CD4-positive, alpha-beta T cell treated with Interleukin-6 for 4 hours (primary cell): ENCODE measurements at regions not wholly inside any gene's neighbourhood (a gene's known extent, or its start where the extent isn't known, plus 50 kb on each side); places are given as distances from the start of the nearest gene placed in this dataset.

ENCODE experiments used
- DNase-seq: peaks from one replicate; pipeline ENCODE4 v3.0.0-alpha.2; 2020; ENCODE audit warnings: mixed read lengths

DNA sequence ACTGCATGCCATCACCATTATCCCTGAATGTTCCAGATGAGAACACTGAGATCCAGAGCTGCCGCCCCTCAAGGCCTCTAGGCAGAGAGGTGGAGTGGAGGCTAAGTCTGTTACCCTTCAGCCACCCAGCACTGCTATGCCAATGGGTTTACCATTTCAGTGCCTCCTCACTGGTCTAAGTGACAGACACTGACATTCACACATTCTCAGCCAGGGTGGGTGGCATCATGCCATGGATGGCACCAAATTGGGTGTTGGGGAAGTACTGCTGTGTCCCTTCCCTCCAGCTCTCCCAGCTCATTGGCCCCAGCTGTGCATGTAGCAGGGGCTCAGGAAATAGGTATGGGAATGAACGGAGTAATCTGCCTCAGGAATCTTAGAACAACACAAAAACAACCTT, 96.8 kb upstream of the PLET1 start:
- DNase-seq, result no peak

DNA sequence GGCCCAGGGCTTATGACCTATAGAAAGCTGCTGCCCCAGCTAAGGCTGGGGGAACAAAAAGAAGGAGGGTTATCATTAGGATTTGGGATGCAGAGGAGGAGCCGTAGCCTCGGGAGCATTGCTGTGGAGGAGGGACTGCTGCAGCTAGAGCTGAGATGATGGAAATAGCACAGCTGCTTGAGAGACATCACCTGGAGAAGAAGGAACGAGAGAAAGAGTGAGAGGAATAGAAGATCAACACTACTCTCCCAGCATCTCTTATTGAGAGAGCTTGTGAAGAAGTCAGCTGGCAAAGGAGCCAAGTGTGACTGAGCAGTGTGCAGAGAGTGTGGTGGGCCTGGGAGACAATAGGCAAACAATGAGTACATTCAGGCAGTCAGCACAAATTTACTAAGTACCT, 100.7 kb upstream of the PLET1 start:
- DNase-seq, result no peak

DNA sequence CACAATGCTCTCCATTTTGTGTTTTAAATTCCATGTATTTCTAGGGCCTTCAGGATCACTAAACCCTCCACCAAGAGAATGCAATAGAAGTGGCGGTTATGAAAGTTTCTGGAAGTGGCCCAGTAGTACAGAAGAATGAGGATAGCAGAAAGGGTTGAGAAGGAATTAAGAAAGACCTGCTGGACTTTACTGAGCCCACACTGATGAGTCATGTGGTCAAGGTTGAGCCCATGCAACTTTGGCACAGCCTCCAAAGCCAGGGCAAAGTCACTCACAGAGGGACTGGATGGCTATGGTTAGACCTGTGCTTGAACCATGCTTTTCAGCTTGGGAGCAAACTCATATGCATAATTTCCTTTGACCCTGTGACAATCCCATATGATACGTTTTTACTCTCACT, 102.9 kb upstream of the PLET1 start:
- DNase-seq, result no peak

DNA sequence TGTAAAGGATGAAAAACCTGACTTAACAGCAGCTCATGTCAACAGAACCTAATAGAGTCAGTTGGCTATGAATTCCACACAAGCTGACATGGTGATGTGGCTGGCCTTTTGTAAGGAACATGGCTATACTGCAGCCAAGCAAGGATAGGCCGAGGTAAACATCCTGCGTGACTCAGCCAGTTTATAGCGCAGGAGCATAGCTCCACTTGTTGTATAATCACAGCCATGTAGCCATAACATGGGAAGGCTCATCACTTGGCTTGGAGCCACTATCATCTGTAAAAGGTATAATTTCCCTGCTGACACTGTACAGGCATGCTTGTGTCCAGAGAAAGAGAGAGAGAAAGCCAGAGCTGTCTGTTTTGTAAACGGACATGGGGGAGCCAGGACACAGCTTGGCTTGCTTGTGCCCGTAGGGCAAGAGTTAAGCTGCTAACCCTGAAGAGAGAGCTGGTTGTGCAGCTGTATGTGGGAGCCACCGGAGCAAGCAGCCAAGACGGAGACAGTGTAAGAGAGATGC, 104.4 kb upstream of the PLET1 start:
- DNase-seq, result no peak

DNA sequence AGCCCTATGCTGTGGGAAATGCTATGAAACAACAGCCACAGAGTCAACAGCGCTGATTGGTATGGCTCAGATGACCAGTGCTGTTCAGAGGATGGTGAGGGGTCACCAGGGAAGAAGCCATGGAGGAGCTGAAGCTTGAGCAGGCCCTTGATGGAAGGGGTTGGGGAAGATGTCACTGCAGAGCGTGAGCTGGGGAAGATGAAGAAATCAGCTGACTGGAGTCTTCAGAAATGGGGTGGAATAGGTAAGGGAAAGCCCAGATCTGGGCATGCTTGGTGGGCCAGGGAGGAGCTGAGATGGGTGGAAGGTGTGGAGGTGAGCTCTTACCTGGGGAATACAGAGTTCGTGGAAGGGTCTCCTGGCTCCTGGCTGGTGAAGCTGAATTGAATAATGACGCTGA, 105.4 kb upstream of the PLET1 start:
- DNase-seq, result no peak

DNA sequence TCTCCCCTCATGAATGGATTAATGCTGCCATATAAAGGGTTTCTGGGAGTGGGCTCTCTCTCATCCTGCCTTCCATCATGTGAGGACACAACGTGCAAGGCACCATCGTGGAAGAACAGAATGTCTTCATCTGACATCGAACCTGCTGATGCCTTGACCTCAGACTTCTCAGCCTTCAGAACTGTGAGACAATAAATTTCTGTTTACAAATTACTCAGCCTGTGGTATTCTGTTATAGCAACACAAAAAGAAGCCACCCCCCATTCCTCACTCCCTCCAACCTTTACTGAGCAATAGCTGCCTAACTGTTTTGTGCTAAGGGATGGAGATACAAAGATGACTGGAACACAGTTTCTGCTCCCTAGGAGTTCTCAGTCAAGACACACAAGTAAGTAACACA, 106.1 kb upstream of the PLET1 start:
- no peak for DNase-seq

DNA sequence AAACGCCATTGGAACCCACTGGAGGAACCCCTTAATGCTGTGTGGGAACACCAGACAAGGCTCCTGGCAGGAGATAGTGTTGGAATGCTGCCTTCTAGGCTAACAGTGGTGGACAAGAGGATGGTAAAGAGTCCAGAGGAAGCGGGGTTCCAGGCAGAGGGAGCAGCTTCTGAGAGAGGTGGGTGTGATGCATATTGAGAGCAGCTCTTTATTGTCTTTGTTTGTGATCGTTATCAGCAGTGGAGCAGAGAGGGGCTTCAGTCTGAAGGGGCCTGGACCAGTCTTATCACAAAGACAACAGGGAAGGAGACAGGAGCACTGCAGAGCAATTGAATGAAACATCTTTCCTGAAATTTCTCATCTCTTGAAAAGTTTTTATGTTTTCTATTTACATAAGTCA, 106.8 kb upstream of the PLET1 start:
- DNase-seq, result no peak

DNA sequence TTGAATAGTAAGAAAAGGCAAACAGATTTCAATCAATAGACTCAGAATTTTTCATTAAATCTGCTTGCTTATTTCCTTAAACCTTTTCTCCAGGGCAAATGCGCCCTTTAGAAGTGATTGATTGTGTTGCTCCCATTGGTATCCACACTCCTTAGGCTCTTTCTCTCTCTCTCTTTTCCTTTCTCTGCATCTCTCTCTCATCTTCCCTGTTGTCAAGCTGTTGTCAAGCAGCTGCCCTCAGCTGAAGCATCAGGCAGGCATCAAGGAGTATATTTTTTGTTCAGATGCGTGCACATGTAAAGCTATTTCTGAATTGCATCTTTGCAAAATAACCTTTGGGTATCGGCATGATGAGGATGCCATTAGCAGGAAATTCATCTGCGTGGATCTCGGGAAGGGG, 107.2 kb upstream of the PLET1 start:
- DNase-seq, result no peak

DNA sequence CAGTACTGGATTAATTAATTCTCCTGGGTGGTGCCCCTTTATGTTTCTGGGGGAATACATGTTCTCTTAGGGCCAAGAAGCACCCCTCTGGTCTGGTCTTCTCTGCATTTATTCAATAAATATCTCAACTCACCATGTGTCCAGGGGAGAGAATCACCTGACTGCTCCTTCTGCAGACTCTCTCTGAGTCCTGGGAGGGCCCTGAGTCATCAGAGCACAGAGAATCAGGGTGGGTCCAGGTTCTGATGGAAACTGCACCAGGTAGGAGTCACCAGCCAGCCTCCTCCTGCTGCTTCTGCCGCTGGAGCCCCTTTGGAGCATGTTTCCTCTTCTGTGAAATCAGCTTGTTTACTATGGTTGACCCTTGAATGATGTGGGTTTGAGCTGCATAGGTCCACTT, 107.7 kb upstream of the PLET1 start:
- no peak for DNase-seq

DNA sequence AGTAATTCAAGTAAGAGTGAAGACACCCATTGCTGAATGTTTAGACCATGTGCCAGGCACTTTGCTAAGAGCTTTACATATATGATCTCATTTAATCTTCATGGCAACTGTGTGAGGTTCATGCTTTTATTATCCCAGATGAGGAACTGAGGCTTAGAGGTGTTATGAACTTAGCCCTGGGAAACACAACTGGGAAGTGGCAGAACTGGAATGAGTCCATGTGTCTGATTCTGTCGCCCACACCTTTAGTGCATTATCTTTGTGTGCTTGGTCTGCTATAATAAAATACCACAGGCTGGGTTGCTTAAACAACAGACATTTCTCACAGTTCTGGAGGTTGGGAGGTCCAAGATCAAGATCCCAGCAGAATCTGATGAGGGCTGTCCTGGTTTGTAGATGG, 108.7 kb upstream of the PLET1 start:
- DNase-seq, result no peak

DNA sequence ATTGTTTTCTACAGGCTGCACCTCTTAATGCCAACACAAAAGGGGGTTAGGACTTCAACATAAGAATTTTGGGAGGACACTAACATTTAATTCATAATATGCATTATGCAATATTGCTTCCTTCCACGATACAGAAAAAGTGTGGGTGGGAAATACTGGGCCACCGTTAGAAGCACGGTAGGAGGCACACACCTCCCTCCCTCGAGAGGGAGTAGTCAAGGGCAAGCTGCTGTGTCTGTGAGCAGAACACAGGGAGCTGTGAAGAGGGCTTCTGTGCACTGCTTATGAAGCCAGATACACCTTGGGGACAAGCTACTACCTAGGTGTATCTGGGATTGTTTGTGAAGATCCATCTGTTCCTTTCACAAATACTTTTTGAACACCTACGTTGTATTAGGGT, 109.3 kb upstream of the PLET1 start:
- no peak for DNase-seq

DNA sequence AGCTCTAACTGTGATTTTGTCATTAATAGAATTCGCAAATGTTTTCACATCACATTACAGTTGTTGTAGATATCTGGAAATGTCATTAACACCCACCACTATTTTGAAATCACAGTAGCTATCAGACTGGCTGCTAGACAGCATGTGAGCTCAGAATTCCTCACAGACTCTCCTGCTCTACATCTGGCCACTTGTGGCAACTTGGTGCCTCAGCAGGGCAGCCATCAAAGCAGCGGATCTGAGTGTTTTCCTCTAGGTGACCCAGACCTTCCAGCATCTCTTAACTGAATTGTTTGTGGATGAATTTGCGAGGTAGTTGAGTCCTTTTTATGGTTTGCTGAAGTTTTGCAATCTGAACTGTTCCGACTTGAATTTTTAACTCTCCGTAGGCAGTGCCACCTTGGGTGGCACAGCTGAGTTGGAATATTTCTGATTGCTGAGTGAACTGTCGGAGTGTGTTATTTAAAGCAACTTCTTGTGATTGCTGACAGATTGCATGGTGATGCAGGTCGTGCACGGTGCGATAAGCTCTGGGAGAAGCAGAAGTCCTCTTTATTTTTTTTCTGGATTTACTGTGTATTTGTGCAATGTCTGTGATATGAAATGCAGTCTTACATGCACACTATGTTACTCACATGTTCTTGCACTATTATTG, 114.0 kb upstream of the PLET1 start:
- no peak for DNase-seq

DNA sequence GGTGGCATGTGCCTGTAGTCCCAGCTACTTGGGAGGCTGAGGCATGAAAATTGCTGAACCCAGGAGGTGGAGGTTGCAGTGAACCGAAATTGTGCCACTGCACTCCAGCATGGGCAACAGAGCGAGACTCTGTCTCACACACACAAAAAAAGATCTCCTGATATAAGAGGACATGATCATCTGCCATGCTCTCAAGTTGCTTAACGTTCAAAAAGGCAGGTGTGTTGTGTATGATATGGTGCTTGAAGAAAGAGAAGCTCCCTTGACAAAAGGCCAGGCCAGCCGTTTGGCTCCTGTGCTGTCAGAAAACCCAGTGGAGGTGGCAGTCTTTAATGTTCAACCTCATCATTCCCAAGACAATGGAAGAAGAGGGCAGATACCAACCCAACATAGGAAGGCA, 117.3 kb upstream of the PLET1 start:
- DNase-seq, result no peak

DNA sequence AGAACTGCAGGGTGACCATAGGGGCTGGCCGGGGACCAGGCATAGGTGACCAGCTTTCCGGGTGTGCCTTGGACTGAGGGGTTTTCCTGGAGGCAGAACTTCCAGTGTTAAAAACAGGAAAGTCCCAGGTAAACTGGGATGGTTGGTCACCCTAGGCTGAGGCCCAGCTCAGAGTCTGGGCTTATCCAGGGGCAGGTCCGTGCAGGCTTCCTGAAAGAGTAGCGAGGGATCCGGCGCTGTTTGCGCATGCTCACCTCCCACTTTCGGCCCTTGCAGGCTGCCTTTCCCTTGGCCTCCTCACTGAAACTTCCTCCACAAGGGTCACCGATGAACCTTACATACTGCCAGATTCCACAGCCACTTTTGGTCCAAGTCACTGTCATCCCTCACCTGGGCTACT, 119.8 kb upstream of the PLET1 start:
- DNase-seq, result no peak

DNA sequence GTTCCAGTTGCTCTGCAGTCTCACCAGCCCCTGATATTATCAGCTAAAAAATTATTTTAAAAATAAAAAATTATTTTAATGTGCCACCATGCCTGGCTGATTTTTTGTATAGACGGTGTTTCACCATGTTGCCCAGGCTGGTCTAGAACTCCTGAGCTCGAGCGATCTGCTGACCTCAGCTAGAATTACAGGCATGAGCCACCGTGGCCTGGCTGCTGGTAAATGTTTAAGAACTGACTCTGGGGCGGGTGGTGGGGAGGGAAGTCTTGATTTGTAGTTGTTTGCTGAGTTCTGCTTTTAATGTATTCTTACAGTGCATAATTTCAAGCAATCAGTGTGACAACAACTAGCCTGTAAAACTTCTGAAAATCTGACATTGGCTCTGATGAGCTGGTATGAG, 120.9 kb upstream of the PLET1 start:
- no peak for DNase-seq

DNA sequence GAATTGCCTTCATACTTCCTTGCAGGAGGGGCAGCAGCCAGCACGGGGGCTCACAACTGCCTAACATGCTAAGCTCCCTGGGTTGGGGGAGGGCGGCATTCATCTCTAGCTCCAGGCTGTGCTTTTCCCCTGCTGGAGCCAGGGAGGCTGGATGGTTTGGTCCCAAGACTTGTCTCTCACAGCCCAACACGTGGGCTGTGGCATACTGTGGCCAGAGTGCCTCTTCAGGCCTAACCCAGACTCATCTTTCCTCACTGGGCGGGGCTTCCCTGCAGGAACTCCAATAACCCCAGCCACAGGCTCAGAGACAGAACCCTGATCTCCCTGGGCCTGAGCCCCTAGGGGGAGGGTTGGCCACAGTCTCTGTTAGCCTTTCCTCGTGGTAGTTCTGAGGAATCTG, 121.9 kb upstream of the PLET1 start:
- no peak for DNase-seq

DNA sequence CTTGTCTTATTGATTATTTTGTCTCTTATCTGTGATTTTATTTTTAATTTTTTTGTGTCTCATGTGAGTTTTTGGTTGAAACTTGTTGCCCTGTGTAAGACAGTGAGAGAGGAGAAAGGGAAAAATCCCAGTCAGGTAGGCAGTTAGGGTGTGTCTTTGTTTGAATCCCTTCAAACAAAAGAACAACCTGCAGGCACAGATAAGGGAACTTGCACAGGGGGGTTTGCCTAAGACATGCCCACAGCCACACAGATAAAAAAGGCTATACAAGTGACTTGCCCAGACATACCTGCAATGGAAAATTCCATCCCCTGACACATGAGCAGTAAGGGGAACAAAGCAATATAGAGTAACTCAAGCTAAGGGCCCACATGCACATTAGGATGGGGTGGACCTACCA, 127.8 kb upstream of the PLET1 start:
- no peak for DNase-seq

DNA sequence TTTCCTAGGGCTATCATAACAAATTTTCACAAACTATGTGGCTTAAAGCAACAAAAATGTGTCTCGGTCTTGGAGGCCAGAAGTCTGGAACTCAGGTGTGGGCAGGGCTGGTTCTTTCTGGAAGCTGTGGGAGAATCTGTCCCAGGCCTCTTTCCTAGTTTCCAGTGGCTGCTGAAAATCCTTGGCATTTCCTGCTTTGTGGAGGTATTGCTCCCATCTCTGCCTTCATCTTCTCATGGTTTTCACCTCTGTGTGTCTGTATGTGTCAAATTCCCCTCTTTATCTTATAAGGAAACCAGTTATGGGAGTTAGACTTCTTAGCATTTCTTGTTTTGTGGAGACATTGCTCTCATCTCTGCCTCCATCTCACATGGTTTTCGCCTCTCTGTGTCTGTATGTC, 130.4 kb upstream of the PLET1 start:
- no peak for DNase-seq

DNA sequence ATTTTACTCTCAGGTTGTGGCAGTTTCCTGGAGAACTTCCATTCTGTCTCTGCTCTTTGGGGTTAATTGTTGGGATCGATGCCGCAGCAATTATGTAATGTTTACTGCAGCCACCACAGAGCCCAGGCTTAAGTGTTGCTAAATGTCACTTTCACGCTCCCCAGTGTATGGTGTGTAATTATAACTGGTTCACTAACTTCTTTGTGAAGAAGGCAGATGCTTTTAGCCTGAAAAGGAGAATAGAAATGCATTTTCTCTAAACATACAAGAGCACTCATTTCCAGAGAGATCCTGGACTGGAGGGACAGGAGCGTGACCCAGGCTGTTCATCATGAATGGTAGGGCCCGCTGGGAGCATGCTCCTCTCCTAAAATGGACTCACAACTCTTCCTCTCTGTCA, 132.2 kb upstream of the PLET1 start:
- DNase-seq, result no peak

DNA sequence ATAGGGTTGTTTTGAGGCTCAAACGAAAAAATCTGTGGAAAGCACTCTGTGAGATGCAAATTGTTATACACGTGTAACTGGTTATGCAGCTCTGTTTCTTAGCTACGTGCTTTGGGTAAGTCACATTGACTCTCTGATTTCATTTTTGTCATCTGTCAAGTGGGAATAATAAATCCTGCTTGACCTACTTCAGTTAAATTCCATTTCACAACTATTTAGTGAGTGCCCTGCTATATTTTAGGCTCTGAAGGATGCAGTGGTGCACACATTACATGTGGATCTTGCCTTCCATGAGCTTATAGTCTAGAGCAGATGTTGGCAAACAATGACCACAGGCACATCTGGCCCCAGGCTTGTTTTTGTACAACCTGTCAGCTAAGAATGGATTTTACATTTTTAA, 133.6 kb upstream of the PLET1 start:
- DNase-seq, result no peak

DNA sequence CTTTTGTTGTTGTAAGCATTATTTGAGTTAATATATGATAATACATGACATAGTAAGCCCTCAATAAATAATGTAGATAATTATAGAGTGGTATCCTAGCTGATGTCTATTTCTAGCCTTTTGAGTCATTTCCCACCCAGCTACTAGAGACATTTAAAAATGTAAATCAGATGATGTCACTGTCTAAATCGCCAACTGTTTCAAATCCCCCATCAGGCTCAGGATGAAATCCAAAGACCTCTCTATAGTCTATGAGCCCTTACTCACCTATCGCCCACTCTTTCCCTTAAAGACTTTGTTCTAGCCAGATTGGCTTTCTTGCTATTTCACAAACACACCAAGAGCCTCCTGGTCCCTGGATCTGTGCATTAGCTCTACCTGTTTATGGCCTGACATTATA, 135.4 kb upstream of the PLET1 start:
- no peak for DNase-seq

DNA sequence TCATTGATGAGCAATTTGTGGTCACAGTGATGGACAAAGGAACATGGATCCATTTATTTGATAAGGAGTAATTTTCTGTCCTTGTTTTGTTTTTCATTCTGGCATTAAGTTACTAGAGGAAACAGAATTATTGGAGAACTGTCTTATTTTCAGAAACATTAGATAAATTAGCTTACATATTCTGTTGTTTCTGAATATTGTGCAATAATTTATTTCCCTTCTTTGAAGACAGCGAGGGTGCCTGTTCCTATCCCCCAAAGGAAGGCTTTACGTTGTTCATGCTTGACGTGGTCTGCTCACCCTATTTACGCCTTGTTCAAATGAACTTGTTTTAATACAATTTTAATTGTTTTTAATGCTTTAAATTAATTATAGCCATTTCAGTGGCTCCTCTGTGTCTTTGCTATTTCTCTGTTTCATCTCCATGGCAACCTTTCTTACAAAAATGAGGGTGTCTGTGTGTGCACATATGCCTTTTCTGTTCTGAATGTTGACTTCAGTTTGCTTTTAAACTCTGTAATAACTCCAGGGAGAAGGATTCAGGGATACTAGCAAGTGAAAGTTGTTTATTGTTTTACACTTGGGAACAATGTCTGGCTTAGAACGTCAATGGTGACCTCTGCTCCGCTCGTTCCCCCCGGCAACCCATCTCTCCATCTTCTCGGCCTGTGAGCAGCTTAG, 138.3 kb upstream of the PLET1 start:
- DNase-seq, result no peak

DNA sequence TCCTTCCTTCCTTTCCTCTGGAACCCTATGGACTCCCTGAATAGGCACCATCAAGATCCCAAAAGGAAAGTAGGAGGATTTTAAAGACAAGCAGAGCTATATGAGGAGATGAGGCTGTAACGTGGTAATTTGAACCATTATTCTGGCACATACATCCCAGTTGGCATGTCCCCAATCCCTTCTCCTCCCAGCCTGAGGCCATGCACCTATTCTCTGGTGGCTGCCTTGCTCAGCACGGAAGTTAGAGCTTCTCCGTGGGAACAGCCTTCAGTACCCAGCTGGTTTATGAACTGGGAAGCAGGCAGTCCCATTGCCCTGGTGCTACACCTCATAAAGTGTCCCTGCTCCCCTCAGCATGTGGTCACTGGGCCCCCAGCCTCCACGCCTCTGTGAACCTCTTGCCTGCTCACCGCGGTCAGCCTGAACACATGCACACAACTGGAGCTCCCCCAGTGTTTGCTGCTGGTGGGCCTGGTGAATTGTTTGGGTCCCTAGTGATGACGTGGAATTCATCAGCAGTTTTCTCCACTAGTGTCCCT, 139.9 kb upstream of the PLET1 start:
- DNase-seq, result no peak

DNA sequence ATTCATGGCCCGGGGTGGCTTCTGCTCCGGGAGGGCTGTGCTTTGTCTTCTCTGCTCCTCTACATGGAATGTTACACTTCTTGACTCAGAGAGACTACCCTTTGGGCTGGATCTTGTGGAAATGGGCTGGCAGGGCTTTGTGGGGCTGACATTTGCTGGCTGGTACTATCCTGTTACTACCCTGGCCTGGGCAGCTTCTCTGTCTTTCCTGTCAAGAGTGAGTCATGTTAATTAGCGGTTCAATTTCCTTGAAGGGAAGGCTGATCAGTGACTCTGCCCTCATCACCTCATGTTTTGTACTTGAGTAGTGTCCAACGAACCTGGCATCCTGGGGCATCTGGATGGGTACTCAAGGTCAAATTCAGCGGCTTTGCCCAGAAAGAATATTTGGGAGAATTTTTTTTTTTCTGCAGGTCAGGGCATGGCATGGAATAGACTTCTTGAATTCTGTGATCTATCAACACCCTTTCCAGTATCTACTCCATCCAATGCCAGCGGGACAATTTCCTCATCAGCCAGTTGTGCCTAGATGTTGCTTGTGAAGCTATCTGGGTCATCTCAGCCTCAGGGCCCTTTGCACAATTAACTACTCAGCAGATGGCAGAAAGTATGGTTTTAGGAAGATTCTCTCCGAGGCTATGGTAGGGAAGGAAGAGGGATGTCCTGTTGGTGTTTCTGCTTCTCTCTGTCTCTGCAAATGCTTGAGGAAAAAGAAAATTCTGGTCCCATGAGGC, 140.5 kb upstream of the PLET1 start:
- no peak for DNase-seq
